Testis (tissue), 2 donors: ENCODE measurements at regions not wholly inside any gene's neighbourhood (a gene's known extent, or its start where the extent isn't known, plus 50 kb on each side); places are given as distances from the start of the nearest gene placed in this dataset.

Source experiments
- DNase-seq: peaks from one replicate; pipeline ENCODE4 v3.0.0-alpha.2; 2019
- H3K27ac ChIP-seq, 2 donors: fragments of 200-600 bp; sonication (generic); one replicate each; pipeline ENCODE4 v1.5.1; 2019
- H3K27me3 ChIP-seq: fragments of 200-600 bp; sonication (generic); one replicate; pipeline ENCODE4 v1.5.1; 2019
- H3K36me3 ChIP-seq: fragments of 200-600 bp; sonication (generic); one replicate; pipeline ENCODE4 v1.5.1; 2017; ENCODE audit warnings: low read depth; ENCODE audit errors: missing control alignments
- H3K4me1 ChIP-seq: fragments of 200-600 bp; sonication (generic); one replicate; pipeline ENCODE4 v1.5.1; 2019
- H3K4me3 ChIP-seq, 2 donors: fragments of 200-600 bp; sonication (generic); one replicate each; pipeline ENCODE4 v1.5.1; 2017 to 2019
- H3K9me3 ChIP-seq: fragments of 200-600 bp; sonication (generic); one replicate; pipeline ENCODE4 v1.5.1; 2017
- CTCF ChIP-seq, 3 experiments: fragments of 450-650 bp in 2 of 3; fragments of 200-600 bp in 1 of 3; sonication (generic) in 1 of 3; IDR thresholded peaks; one replicate each; pipeline ENCODE4 v1.5.1; 2016 to 2019; ENCODE audit warnings: antibody characterized with exemption in 3 of 3, mild to moderate bottlenecking in 2 of 3, moderate library complexity in 1 of 3
- POLR2A ChIP-seq: fragments of 450-650 bp; IDR thresholded peaks from one replicate; pipeline ENCODE4 v1.6.1; 2017; ENCODE audit warnings: antibody characterized with exemption, mild to moderate bottlenecking, moderate library complexity
- WGBS, 2 donors: methylation state at CpG; one replicate each; pipeline ENCODE4 v1.1.5; 2018; 5-methylcytosine and 5-hydroxymethylcytosine counted together
- intact Hi-C: fragments of 100-400 bp; cut with DNase I; formaldehyde crosslinking; loops from one replicate; pipeline ENCODE4 v1.15.1; 2023; ENCODE audit warnings: low total_unique reads

- Histone ChIP-seq H3K27ac (no peak overlapping the region), H3K4me3 (no peak overlapping the region), H3K36me3 (no peaks in the 10 kb centered on the region), H3K9me3 (no peaks in the 10 kb centered on the region), H3K27me3 (no peaks in the 10 kb centered on the region), H3K4me1 (no peaks in the 10 kb centered on the region)
- DNase-seq = no peak
- 85 to 86% methylated on average over 2 of the region's 2 CpGs for WGBS, 2 donors
- no peak for TF ChIP-seq POLR2A
- TF ChIP-seq CTCF (IDR thresholded peaks at IDR 0.05) = no peak
- intact Hi-C loops = no loop called here
Measured at GRCh38 chr10:84038035-84038434, 101.3 kb upstream of the GHITM start.

GRCh38 chr10:84039957-84040356 is 99.4 kb upstream of the GHITM start:
- no peak for DNase-seq
- no peaks in the 10 kb centered on the region for H3K27me3 ChIP-seq
- H3K9me3 ChIP-seq = no peaks in the 10 kb centered on the region
- TF ChIP-seq POLR2A (no peak), CTCF (IDR thresholded peaks at IDR 0.05) (no peak)
- H3K27ac ChIP-seq = no peak overlapping the region
- intact Hi-C loops = no loop called here
- H3K4me3 ChIP-seq = no peak overlapping the region
- WGBS, 2 donors = 74 to 75% methylated on average over 5 of the region's 5 CpGs
- H3K4me1 ChIP-seq = no peaks in the 10 kb centered on the region
- no peaks in the 10 kb centered on the region for H3K36me3 ChIP-seq

GRCh38 chr10:84047258-84048010 is 91.9 kb upstream of the GHITM start:
- DNase-seq = no peak
- Histone ChIP-seq H3K36me3 (no peaks in the 10 kb centered on the region), H3K27ac (no peak overlapping the region), H3K9me3 (no peaks in the 10 kb centered on the region), H3K27me3 (no peaks in the 10 kb centered on the region), H3K4me3 (no peak overlapping the region), H3K4me1 (no peaks in the 10 kb centered on the region)
- WGBS, 2 donors = 73 to 90% methylated on average over 3 of the region's 3 CpGs
- intact Hi-C loops = no loop called here
- TF ChIP-seq POLR2A (no peak), CTCF (IDR thresholded peaks at IDR 0.05) (no peak)

GRCh38 chr10:84049645-84050011 is 89.7 kb upstream of the GHITM start:
- TF ChIP-seq CTCF (IDR thresholded peaks at IDR 0.05) = no peak
- no peak for TF ChIP-seq POLR2A
- intact Hi-C loops = no loop called here
- Histone ChIP-seq H3K27me3 (no peaks in the 10 kb centered on the region), H3K27ac (no peak overlapping the region), H3K4me1 (no peaks in the 10 kb centered on the region), H3K4me3 (no peak overlapping the region), H3K9me3 (no peaks in the 10 kb centered on the region), H3K36me3 (no peaks in the 10 kb centered on the region)
- DNase-seq = no peak

- Histone ChIP-seq H3K27me3 (no peaks in the 10 kb centered on the region), H3K4me3 (no peak overlapping the region), H3K4me1 (no peaks in the 10 kb centered on the region), H3K9me3 (no peaks in the 10 kb centered on the region), H3K36me3 (no peaks in the 10 kb centered on the region), H3K27ac (no peak overlapping the region)
- WGBS, 2 donors = 91 to 92% methylated on average over 5 of the region's 5 CpGs
- intact Hi-C loops = no loop called here
- TF ChIP-seq POLR2A (no peak), CTCF (IDR thresholded peaks at IDR 0.05) (no peak)
- no peak for DNase-seq
Measured at GRCh38 chr10:84053626-84054025, 85.7 kb upstream of the GHITM start.
